ENCODE measurements at regions not wholly inside any gene's neighbourhood (a gene's known extent, or its start where the extent isn't known, plus 50 kb on each side); places are given as distances from the start of the nearest gene placed in this dataset.
A peak's percentile ranks its signal among the peaks of the same experiment; 100 is the strongest.

DNA sequence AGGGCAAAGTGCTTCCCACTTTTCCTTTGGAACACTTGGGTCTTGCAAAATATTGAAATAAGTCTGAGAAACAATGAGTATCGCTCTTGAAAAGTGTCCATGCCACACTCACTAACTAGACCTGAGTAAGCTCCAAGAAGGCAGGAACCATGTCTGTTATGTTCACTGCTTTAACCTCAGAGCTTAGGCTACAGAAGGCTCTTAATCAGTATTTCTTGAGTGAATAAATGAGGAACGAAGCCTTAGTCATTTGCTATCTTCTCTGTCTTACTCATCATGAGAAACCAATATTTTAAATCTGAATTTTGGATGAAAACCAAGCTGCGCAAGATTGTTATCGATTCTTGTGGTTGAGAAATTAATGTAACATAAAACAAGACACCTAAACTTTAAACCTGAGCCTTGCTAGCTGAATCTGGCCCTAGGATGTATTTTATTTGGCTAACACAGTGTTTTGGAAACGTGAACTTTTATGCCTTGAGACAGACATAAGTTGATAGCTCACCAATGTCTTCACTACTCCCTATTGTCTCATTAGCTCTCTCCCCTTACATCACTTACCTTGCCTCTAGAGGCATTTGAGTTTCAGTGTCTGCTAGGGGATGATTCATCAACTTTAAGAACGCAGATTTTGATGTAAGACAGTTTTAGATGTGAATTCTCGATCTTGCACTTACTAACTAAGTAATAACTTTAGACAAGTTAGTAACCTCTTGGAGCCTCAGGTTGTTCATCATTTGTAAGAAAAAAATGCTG, 392.8 kb upstream of the MEIS1 start:
- no peak overlapping the region for H2BK12ac ChIP-seq (ENCODE audit: low read depth, low read length)
- no peak overlapping the region for H3K14ac ChIP-seq (ENCODE audit: insufficient read length)
- no peaks in the 10 kb centered on the region for H4K20me1 ChIP-seq (replicated peaks in 1 of 2; ENCODE audit: control insufficient read depth in 1 of 2, insufficient read depth in 2 of 2, low read length in 2 of 2)
- no peak overlapping the region for H4K8ac ChIP-seq (ENCODE audit: extremely low read depth, insufficient read depth, low read length)
- H2AK5ac ChIP-seq (ENCODE audit: low read depth, low read length) = no peak overlapping the region
- H3K4ac ChIP-seq (replicated peaks; ENCODE audit: insufficient read length, low read depth, low read length) = no peak overlapping the region
- no peak overlapping the region for H4K5ac ChIP-seq (ENCODE audit: insufficient read length, low read depth, low read length)
- no peak overlapping the region for H2BK120ac ChIP-seq (replicated peaks; ENCODE audit: low read depth, low read length)
- DNase-seq (ENCODE audit: low read depth in 1 of 2, low spot score in 2 of 2) = no peak
- 88% methylated on average over 7 of the region's 7 CpGs; no CpG with 5 or more reads in 1 of the 2 experiments for WGBS, 2 experiments (ENCODE audit: extremely low coverage in 1 of 2, insufficient coverage in 1 of 2, insufficient read length in 1 of 2, insufficient replicate concordance in 2 of 2, low coverage in 1 of 2, low lambda C conversion rate in 2 of 2, missing lambda C conversion rate in 1 of 2)
- H3K4me2 ChIP-seq (ENCODE audit: insufficient read depth in 1 of 2, low read depth in 2 of 2, low read length in 2 of 2) = no peak overlapping the region
- no peak overlapping the region for H4K91ac ChIP-seq (replicated peaks; ENCODE audit: insufficient read length, low read length)
- no peak overlapping the region for H3K9ac ChIP-seq (replicated peaks in 1 of 4; ENCODE audit: extremely low read depth in 1 of 4, low read depth in 3 of 4, low read length in 3 of 4)
- H3K23ac ChIP-seq (ENCODE audit: insufficient read length) = no peak overlapping the region
- H3K9me3 ChIP-seq (ENCODE audit: insufficient read depth in 2 of 2, low read depth in 1 of 2, low read length in 1 of 2) = no peaks in the 10 kb centered on the region
- no peaks in the 10 kb centered on the region for H3K79me1 ChIP-seq (ENCODE audit: low read depth, low read length)
- H3K36me3 ChIP-seq (ENCODE audit: control insufficient read depth in 2 of 4, insufficient read depth in 4 of 4, low read length in 3 of 4) = no peaks in the 10 kb centered on the region
- no peak overlapping the region for H3K27ac ChIP-seq (ENCODE audit: low read depth, low read length)
- H2BK20ac ChIP-seq (ENCODE audit: low read length) = no peak overlapping the region
- POLR2A ChIA-PET (ENCODE audit: partially characterized antibody) = no interaction called here
- H3K4me1 ChIP-seq (replicated peaks in 1 of 4; ENCODE audit: control insufficient read depth in 3 of 4, insufficient read depth in 4 of 4, low read length in 3 of 4) = no peaks in the 10 kb centered on the region
- H3K56ac ChIP-seq (replicated peaks; ENCODE audit: insufficient read length, low read depth, low read length) = no peak overlapping the region
- no peaks in the 10 kb centered on the region for H3K23me2 ChIP-seq (ENCODE audit: low read depth, low read length)
- no peaks in the 10 kb centered on the region for H3K79me2 ChIP-seq (ENCODE audit: control insufficient read depth in 1 of 2, insufficient read depth in 2 of 2, low read length in 2 of 2)
- no peak overlapping the region for H2BK5ac ChIP-seq (ENCODE audit: low read depth, low read length)
- no peak overlapping the region for H3K4me3 ChIP-seq (ENCODE audit: extremely low read depth in 1 of 4, insufficient read depth in 2 of 4, low read depth in 3 of 4, low read length in 4 of 4)
- H3K18ac ChIP-seq (ENCODE audit: extremely low read depth, low read length) = no peak overlapping the region
- FAIRE-seq = no peak
- no peak overlapping the region for H2BK15ac ChIP-seq (ENCODE audit: low read length)
- no peaks in the 10 kb centered on the region for H3K27me3 ChIP-seq (replicated peaks in 1 of 4; ENCODE audit: control insufficient read depth in 3 of 4, extremely low read depth in 1 of 4, insufficient read depth in 3 of 4, low read length in 3 of 4)
- H2AFZ ChIP-seq (ENCODE audit: low read length) = 0 out of 2 replicates have a peak overlapping the region, but pooled peaks have one; percentile 33
- CTCF ChIA-PET (ENCODE audit: partially characterized antibody) = interaction anchor here (0.9 to 1.3 kb wide), 3 partner anchors 14 to 53 kb away, joined by 3 to 4 read pairs (median 4); no protein-coding TSS in a partner anchor
- TF ChIP-seq RFX5 (IDR thresholded peaks at IDR 0.05; ENCODE audit: borderline replicate concordance, low read depth, low read length) (no peak), SAP30 (IDR thresholded peaks at IDR 0.05; ENCODE audit: insufficient read depth, insufficient replicate concordance, low read length) (no peak), FOSL1 (IDR thresholded peaks at IDR 0.05; ENCODE audit: insufficient read depth, low read depth, low read length) (no peak), GTF2F1 (IDR thresholded peaks at IDR 0.05; ENCODE audit: borderline replicate concordance, low read depth, low read length) (no peak), HDAC2 (IDR thresholded peaks at IDR 0.05; ENCODE audit: borderline replicate concordance in 1 of 2, low read depth in 2 of 2, low read length in 2 of 2) (no peak), CEBPB (IDR thresholded peaks at IDR 0.05; ENCODE audit: low read depth, low read length) (no peak), ASH2L (IDR thresholded peaks at IDR 0.05; ENCODE audit: low read length) (no peak), SUZ12 (IDR thresholded peaks at IDR 0.05; ENCODE audit: low read length) (no peak), KDM5A (IDR thresholded peaks at IDR 0.05; ENCODE audit: low read length) (no peak), CBX5 (IDR thresholded peaks at IDR 0.05; ENCODE audit: low read depth, low read length) (no peak)
- TF ChIP-seq, protein P1, sequence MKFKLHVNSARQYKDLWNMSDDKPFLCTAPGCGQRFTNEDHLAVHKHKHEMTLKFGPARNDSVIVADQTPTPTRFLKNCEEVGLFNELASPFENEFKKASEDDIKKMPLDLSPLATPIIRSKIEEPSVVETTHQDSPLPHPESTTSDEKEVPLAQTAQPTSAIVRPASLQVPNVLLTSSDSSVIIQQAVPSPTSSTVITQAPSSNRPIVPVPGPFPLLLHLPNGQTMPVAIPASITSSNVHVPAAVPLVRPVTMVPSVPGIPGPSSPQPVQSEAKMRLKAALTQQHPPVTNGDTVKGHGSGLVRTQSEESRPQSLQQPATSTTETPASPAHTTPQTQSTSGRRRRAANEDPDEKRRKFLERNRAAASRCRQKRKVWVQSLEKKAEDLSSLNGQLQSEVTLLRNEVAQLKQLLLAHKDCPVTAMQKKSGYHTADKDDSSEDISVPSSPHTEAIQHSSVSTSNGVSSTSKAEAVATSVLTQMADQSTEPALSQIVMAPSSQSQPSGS (IDR thresholded peaks at IDR 0.05; ENCODE audit: low read length) = no peak
